ENCODE measurements at regions not wholly inside any gene's neighbourhood (a gene's known extent, or its start where the extent isn't known, plus 50 kb on each side); places are given as distances from the start of the nearest gene placed in this dataset.

DNA sequence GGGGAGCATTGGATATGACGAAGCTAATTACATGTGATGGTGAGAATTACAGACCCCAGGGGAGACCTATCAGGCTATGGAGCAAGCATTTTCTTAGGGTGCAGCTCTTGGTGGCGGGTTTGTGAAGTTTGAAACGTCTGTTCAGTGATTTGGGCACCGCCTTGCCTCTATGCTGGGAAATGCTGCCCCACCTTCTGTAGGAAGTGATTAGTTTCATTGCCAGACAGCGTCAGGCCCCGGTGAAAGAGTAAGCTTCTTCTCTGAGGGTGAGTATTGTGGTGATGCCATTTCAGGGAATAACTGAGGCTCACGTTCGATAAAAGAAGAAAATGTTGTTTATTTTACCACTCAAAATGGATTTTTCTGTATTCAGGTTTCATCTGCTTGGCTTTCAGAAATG, 186.2 kb upstream of the CDH2 start:
- H3K9me3 ChIP-seq (ENCODE audit: control insufficient read depth, insufficient read depth, low read length), result no peaks in the 10 kb centered on the region
- CTCF ChIA-PET, result no interaction called here
- no peak overlapping the region for H3K4me3 ChIP-seq (ENCODE audit: low read depth, low read length)
- no peak overlapping the region for H3K27ac ChIP-seq (ENCODE audit: low read depth, low read length)
- H3K27me3 ChIP-seq (ENCODE audit: control insufficient read depth, insufficient read depth, low read length), result no peaks in the 10 kb centered on the region
- DNase-seq (ENCODE audit: low read depth, low spot score), result no peak
- POLR2A ChIA-PET, result no interaction called here
- TF ChIP-seq, protein P1, sequence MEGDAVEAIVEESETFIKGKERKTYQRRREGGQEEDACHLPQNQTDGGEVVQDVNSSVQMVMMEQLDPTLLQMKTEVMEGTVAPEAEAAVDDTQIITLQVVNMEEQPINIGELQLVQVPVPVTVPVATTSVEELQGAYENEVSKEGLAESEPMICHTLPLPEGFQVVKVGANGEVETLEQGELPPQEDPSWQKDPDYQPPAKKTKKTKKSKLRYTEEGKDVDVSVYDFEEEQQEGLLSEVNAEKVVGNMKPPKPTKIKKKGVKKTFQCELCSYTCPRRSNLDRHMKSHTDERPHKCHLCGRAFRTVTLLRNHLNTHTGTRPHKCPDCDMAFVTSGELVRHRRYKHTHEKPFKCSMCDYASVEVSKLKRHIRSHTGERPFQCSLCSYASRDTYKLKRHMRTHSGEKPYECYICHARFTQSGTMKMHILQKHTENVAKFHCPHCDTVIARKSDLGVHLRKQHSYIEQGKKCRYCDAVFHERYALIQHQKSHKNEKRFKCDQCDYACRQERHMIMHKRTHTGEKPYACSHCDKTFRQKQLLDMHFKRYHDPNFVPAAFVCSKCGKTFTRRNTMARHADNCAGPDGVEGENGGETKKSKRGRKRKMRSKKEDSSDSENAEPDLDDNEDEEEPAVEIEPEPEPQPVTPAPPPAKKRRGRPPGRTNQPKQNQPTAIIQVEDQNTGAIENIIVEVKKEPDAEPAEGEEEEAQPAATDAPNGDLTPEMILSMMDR (IDR thresholded peaks at IDR 0.05; ENCODE audit: low read depth, low read length), result no peak

DNA sequence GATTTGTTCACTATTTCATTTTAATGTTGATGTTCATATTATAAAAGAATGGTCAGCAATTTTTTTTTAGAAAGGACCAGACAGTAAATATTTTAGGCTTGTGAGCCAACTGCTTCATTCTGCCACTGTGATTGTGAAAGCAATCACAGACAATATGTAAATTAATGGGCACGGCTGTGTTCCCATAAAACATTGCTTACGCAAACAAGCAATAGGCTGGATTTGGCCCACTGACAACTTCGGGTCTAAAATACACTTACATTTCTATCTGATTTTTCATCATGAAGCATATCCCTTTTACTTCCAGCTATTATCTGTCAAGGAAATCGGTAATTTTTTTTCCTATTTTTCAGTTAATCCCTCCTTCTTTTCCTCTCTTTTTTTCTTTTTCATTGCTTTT, 182.2 kb upstream of the CDH2 start:
- Histone ChIP-seq H3K4me3 (ENCODE audit: low read depth, low read length) (no peak overlapping the region), H3K27ac (ENCODE audit: low read depth, low read length) (no peak overlapping the region), H3K9me3 (ENCODE audit: control insufficient read depth, insufficient read depth, low read length) (no peaks in the 10 kb centered on the region), H3K27me3 (ENCODE audit: control insufficient read depth, insufficient read depth, low read length) (no peaks in the 10 kb centered on the region)
- ChIA-PET CTCF (no interaction called here), POLR2A (no interaction called here)
- no peak for DNase-seq (ENCODE audit: low read depth, low spot score)
- TF ChIP-seq, protein P1 (IDR thresholded peaks at IDR 0.05; ENCODE audit: low read depth, low read length), result no peak

DNA sequence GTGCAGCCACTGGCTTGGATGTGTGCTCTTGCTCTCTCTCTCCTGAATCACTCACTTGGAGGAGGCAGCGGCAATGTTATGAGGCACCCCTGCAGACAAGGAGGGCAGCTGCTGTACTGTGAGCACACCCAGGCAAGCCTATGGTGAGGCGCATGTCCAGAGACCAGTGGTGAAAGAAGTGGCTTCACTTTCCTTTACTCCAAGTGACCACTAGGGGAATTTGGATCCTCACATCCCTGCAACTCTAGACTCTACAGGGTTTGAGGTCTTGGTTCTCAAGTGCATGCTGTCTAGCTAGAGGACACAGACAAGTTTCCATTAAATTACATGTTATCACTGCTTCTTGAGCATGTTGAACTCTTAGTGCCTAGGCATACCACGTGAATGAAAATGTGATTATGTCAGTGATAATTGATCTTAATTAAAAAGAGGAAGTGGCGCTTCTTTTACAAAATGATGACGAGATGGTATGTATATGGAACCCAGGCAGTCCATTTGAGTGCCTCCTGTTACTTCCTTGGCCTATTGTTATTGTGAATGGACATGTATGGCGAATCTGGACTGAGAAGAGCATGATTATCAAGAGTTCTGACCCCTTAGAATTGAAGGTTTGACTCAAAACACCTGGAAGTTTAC, 181.0 kb upstream of the CDH2 start:
- POLR2A ChIA-PET, result no interaction called here
- TF ChIP-seq, protein P1 (IDR thresholded peaks at IDR 0.05; ENCODE audit: low read depth, low read length), result no peak
- H3K27ac ChIP-seq (ENCODE audit: low read depth, low read length), result no peak overlapping the region
- no peaks in the 10 kb centered on the region for H3K9me3 ChIP-seq (ENCODE audit: control insufficient read depth, insufficient read depth, low read length)
- CTCF ChIA-PET, result no interaction called here
- no peak overlapping the region for H3K4me3 ChIP-seq (ENCODE audit: low read depth, low read length)
- no peak for DNase-seq (ENCODE audit: low read depth, low spot score)
- no peaks in the 10 kb centered on the region for H3K27me3 ChIP-seq (ENCODE audit: control insufficient read depth, insufficient read depth, low read length)

DNA sequence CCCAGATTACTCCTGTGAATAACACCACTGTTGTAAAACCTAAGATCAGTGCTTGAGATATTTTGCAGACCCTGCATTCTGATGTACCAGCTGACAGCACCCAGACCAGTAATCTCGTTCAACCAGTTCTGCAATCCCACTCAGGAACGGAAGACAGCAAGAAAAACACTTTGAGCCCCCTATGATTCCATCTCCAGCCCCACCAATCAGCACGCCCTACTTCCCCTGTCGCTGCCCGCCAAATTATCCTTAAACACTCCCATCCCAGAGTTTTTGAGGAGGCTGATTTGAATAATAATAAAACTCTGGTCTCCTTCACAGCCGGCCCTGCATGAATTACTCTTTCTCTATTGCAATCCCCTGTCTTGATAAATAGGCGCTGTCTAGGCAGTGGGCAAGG, 173.9 kb upstream of the CDH2 start:
- no peak overlapping the region for H3K27ac ChIP-seq (ENCODE audit: low read depth, low read length)
- H3K27me3 ChIP-seq (ENCODE audit: control insufficient read depth, insufficient read depth, low read length), result no peaks in the 10 kb centered on the region
- CTCF ChIA-PET, result no interaction called here
- no peak overlapping the region for H3K4me3 ChIP-seq (ENCODE audit: low read depth, low read length)
- no peaks in the 10 kb centered on the region for H3K9me3 ChIP-seq (ENCODE audit: control insufficient read depth, insufficient read depth, low read length)
- TF ChIP-seq, protein P1 (IDR thresholded peaks at IDR 0.05; ENCODE audit: low read depth, low read length), result no peak
- POLR2A ChIA-PET, result no interaction called here
- no peak for DNase-seq (ENCODE audit: low read depth, low spot score)

DNA sequence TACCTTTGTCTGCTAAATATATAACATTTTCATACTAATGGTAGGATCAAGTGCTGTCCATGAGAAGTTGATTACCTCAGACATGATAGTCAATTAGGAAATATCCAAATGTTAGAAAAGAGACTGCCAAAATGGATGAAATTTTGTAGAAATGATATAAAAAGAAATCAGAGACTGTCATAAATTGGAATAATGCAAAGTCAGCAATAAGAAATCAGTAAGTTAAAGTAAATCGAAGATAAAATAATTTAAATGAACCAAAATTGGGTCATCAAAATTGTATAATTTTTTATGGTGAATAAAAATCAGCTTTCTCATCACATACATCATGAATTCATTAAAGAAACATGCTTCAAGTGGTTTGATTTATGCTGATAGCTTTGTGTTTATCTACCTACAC, 165.3 kb upstream of the CDH2 start:
- ChIA-PET CTCF (no interaction called here), POLR2A (no interaction called here)
- DNase-seq (ENCODE audit: low read depth, low spot score), result no peak
- Histone ChIP-seq H3K4me3 (ENCODE audit: low read depth, low read length) (no peak overlapping the region), H3K27me3 (ENCODE audit: control insufficient read depth, insufficient read depth, low read length) (no peaks in the 10 kb centered on the region), H3K9me3 (ENCODE audit: control insufficient read depth, insufficient read depth, low read length) (no peaks in the 10 kb centered on the region), H3K27ac (ENCODE audit: low read depth, low read length) (no peak overlapping the region)
- TF ChIP-seq, protein P1 (IDR thresholded peaks at IDR 0.05; ENCODE audit: low read depth, low read length), result no peak

Measured in AG04450 (cell line).